GM21360 (cell line): ENCODE measurements at regions not wholly inside any gene's neighbourhood (a gene's known extent, or its start where the extent isn't known, plus 50 kb on each side); places are given as distances from the start of the nearest gene placed in this dataset.
"Not testable (repeated sequence)": the region's sequence is repeated elsewhere in the genome, so short reads cannot be mapped to it uniquely, and the experiment has no call there.

Experiments used
- ATAC-seq: cut with Tn5 transposase; IDR thresholded peaks from one replicate; pipeline ENCODE4 v1.9.1; 2021; ENCODE audit warnings: mild to moderate bottlenecking, moderate library complexity; ENCODE audit not compliant: unreplicated experiment

- ATAC-seq = not testable (repeated sequence)
Measured at GRCh38 chr9:103611950-103612349, 482.2 kb upstream of the SMC2 start.

- ATAC-seq = no peak
Measured at GRCh38 chr9:103615994-103616393, 478.1 kb upstream of the SMC2 start.

GRCh38 chr9:103617046-103617445 lies 477.1 kb upstream of the SMC2 start:
- ATAC-seq = no peak

GRCh38 chr9:103625161-103625804 lies 468.8 kb upstream of the SMC2 start:
- no peak for ATAC-seq

- no peak for ATAC-seq
Measured at GRCh38 chr9:103627731-103628130, 466.4 kb upstream of the SMC2 start.

- ATAC-seq = no peak
Measured at GRCh38 chr9:103649086-103649485, 445.0 kb upstream of the SMC2 start.

GRCh38 chr9:103658156-103658555 lies 436.0 kb upstream of the SMC2 start:
- ATAC-seq = no peak

GRCh38 chr9:103660830-103661229 lies 433.3 kb upstream of the SMC2 start:
- no peak for ATAC-seq

- ATAC-seq = no peak
Measured at GRCh38 chr9:103661663-103662062, 432.4 kb upstream of the SMC2 start.

- no peak for ATAC-seq
Measured at GRCh38 chr9:103669296-103669695, 424.8 kb upstream of the SMC2 start.

GRCh38 chr9:103674271-103674670 lies 419.8 kb upstream of the SMC2 start:
- no peak for ATAC-seq

- ATAC-seq = no peak
Measured at GRCh38 chr9:103680581-103680980, 413.5 kb upstream of the SMC2 start.

GRCh38 chr9:103681435-103681834 lies 412.7 kb upstream of the SMC2 start:
- ATAC-seq = no peak

- no peak for ATAC-seq
Measured at GRCh38 chr9:103700195-103700962, 393.7 kb upstream of the SMC2 start.

GRCh38 chr9:103702572-103702971 lies 391.5 kb upstream of the SMC2 start:
- ATAC-seq = no peak

- no peak for ATAC-seq
Measured at GRCh38 chr9:103707181-103707580, 386.9 kb upstream of the SMC2 start.

GRCh38 chr9:103709366-103709765 lies 384.7 kb upstream of the SMC2 start:
- ATAC-seq = no peak

- ATAC-seq = no peak
Measured at GRCh38 chr9:103713631-103714030, 380.5 kb upstream of the SMC2 start.

GRCh38 chr9:103714992-103715391 lies 379.1 kb upstream of the SMC2 start:
- ATAC-seq = no peak

- no peak for ATAC-seq
Measured at GRCh38 chr9:103721056-103721455, 373.1 kb upstream of the SMC2 start.

- ATAC-seq = no peak
Measured at GRCh38 chr9:103730866-103731265, 363.2 kb upstream of the SMC2 start.

GRCh38 chr9:103731541-103731940 lies 362.6 kb upstream of the SMC2 start:
- ATAC-seq = no peak

- no peak for ATAC-seq
Measured at GRCh38 chr9:103734471-103734870, 359.6 kb upstream of the SMC2 start.
